H54 (cell line): ENCODE measurements at regions not wholly inside any gene's neighbourhood (a gene's known extent, or its start where the extent isn't known, plus 50 kb on each side); places are given as distances from the start of the nearest gene placed in this dataset.

ENCODE experiments used
- DNase-seq: peaks from one replicate; pipeline ENCODE4 v3.0.0; 2011; ENCODE audit warnings: low spot score, mixed read lengths; ENCODE audit not compliant: insufficient read length
- FAIRE-seq: peaks from 3 replicates; lab custom pipeline; 2011; peaks lifted over from hg19 to GRCh38; lab: Jason Lieb, UNC
- POLR2A ChIP-seq: IDR thresholded peaks from 2 replicates; pipeline ENCODE4 v1.6.1; 2011; ENCODE audit warnings: low read depth, mild to moderate bottlenecking, low read length

- no peak for TF ChIP-seq POLR2A
- peak; percentile 87 for FAIRE-seq
- no peak for DNase-seq
These were observed 448.1 kb upstream of the CA10 start for GRCh38 chr17:52606590-52606989.

GRCh38 chr17:52606098-52606497, 447.6 kb upstream of the CA10 start:
- TF ChIP-seq POLR2A = no peak
- DNase-seq (peak; percentile 19), FAIRE-seq (peak; percentile 99)

- no peak for TF ChIP-seq POLR2A
- DNase-seq = no peak
- FAIRE-seq = no peak
These were observed 445.6 kb upstream of the CA10 start for GRCh38 chr17:52604105-52604504.

- DNase-seq (peak; percentile 10), FAIRE-seq (peak; percentile 20)
These were observed 439.1 kb upstream of the CA10 start for GRCh38 chr17:52597452-52598215.

GRCh38 chr17:52594516-52594915, 436.0 kb upstream of the CA10 start:
- FAIRE-seq = no peak
- no peak for DNase-seq
- no peak for TF ChIP-seq POLR2A

GRCh38 chr17:52546990-52547389, 388.5 kb upstream of the CA10 start:
- FAIRE-seq (no peak), DNase-seq (no peak)
- no peak for TF ChIP-seq POLR2A

- TF ChIP-seq POLR2A = no peak
- DNase-seq (no peak), FAIRE-seq (no peak)
These were observed 388.0 kb upstream of the CA10 start for GRCh38 chr17:52546493-52546892.

GRCh38 chr17:52537421-52537820, 378.9 kb upstream of the CA10 start:
- FAIRE-seq (no peak), DNase-seq (no peak)
- TF ChIP-seq POLR2A = no peak

- FAIRE-seq (no peak), DNase-seq (no peak)
- no peak for TF ChIP-seq POLR2A
These were observed 378.0 kb upstream of the CA10 start for GRCh38 chr17:52536489-52536888.

GRCh38 chr17:52532373-52532772, 373.9 kb upstream of the CA10 start:
- TF ChIP-seq POLR2A = no peak
- DNase-seq (no peak), FAIRE-seq (no peak)

- FAIRE-seq (peak; percentile 61), DNase-seq (no peak)
- no peak for TF ChIP-seq POLR2A
These were observed 365.7 kb upstream of the CA10 start for GRCh38 chr17:52524096-52524637.

GRCh38 chr17:52517176-52517575, 358.7 kb upstream of the CA10 start:
- TF ChIP-seq POLR2A = no peak
- DNase-seq = no peak
- no peak for FAIRE-seq

GRCh38 chr17:52515927-52516326, 357.4 kb upstream of the CA10 start:
- no peak for DNase-seq

GRCh38 chr17:52505601-52506000, 347.1 kb upstream of the CA10 start:
- FAIRE-seq (no peak), DNase-seq (no peak)
- TF ChIP-seq POLR2A = no peak

More at GRCh38 chr17:52515927-52516326, 357.4 kb upstream of the CA10 start:
- FAIRE-seq = peak; percentile 38
- no peak for TF ChIP-seq POLR2A

GRCh38 chr17:52504081-52504480, 345.6 kb upstream of the CA10 start:
- DNase-seq (no peak), FAIRE-seq (peak; percentile 6)
- no peak for TF ChIP-seq POLR2A

GRCh38 chr17:52495646-52496045, 337.1 kb upstream of the CA10 start:
- TF ChIP-seq POLR2A = no peak
- DNase-seq = no peak

More at GRCh38 chr17:52495646-52496045, 337.1 kb upstream of the CA10 start:
- no peak for FAIRE-seq
